ENCODE measurements at regions not wholly inside any gene's neighbourhood (a gene's known extent, or its start where the extent isn't known, plus 50 kb on each side); places are given as distances from the start of the nearest gene placed in this dataset.
"Not testable (repeated sequence)": the region's sequence is repeated elsewhere in the genome, so short reads cannot be mapped to it uniquely, and the experiment has no call there.

DNA sequence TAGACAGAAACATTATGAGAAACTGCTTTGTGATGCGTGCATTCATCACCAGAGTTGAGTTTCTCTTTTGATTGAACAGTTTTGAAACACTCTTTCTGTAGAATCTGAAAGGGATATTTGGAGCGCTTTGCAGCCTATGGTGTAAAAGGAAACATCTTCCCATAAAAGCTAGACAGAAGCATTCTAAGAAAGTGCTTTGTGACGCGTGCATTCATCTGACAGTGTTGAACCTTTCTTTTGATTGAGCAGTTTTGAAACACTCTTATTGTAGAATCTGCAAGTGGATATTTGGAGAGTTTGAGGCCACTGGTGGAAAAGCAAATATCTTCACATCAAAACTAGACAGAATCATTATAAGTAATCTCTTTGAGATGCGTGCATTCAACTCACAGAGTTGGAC lies 3131.6 kb downstream of the TUBA3C start:
- H3K9me3 ChIP-seq; H3K4me1 ChIP-seq; intact Hi-C loops (cut with DNase I; ENCODE audit: low total_unique reads); H3K4me3 ChIP-seq; H3K27me3 ChIP-seq; H3K27ac ChIP-seq; ATAC-seq; in situ Hi-C loops (cut with MboI; ENCODE audit: low sequenced_read_pairs in 4 of 4); H3K36me3 ChIP-seq: not testable (repeated sequence)
- DNase-seq: peak in 1 of 2 donors; percentile 2

DNA sequence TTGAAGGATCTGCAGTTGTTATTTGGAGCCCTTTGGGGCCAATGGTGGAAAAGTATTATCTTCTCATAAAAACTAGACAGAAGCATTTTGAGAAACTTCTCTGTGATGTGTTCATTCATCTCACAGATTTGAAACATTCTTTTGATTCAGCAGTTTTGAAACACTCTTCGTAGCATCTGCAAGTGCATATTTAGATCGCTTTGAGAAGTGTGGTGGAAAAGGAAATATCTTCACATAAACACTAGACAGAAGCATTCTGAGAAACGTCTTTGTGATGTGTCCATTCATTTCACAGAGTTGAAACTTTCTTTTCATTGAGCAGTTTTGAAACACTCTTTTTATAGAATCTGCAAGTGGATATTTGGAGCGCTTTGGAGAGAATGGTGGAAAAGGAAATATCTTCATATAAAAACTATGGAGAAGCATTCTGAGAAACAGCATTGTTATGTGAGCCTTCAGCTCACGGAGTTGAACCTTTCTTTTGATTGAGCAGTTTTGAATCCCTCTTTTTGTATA lies 3164.1 kb downstream of the TUBA3C start:
- H3K27me3 ChIP-seq; H3K36me3 ChIP-seq; DNase-seq; H3K4me3 ChIP-seq; H3K27ac ChIP-seq; in situ Hi-C loops (cut with MboI; ENCODE audit: low sequenced_read_pairs in 4 of 4); intact Hi-C loops (cut with DNase I; ENCODE audit: low total_unique reads); H3K4me1 ChIP-seq; ATAC-seq; H3K9me3 ChIP-seq: not testable (repeated sequence)

DNA sequence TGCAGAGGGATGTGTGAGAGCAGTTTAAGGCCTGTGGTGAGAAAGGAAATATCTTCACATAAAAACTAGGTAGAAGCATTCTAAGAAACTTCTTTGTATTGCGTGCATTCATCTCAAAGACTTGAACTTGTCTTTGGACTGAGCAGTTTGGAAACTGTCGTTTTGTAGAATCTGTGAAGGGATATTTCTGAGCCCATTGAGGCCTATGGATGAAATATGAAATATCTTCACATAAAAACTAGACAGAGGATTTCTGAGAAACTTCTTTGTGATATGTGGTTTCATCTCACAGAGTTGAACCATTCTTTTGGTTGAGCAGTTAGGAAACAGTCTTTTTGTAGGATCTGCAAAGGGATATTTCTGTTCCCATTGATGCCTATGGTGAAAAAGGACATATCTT lies 3173.4 kb downstream of the TUBA3C start:
- not testable (repeated sequence) for H3K9me3 ChIP-seq

More for the DNA sequence above, 3173.4 kb downstream of the TUBA3C start:
- intact Hi-C loops (cut with DNase I; ENCODE audit: low total_unique reads); DNase-seq; H3K4me3 ChIP-seq; H3K4me1 ChIP-seq; ATAC-seq; H3K27ac ChIP-seq; H3K36me3 ChIP-seq; H3K27me3 ChIP-seq; in situ Hi-C loops (cut with MboI; ENCODE audit: low sequenced_read_pairs in 4 of 4): not testable (repeated sequence)

Measured in gastrocnemius medialis (tissue), 4 donors.